ENCODE measurements at regions not wholly inside any gene's neighbourhood (a gene's known extent, or its start where the extent isn't known, plus 50 kb on each side); places are given as distances from the start of the nearest gene placed in this dataset.

- Mint-ChIP-seq H3K27ac (no peak overlapping the region), H3K27me3 (ENCODE audit: low read depth) (no peaks in the 10 kb centered on the region), H3K4me3 (no peak overlapping the region), H3K4me1 (ENCODE audit: low read depth) (no peaks in the 10 kb centered on the region), H3K9me3 (ENCODE audit: insufficient read depth) (no peaks in the 10 kb centered on the region), H3K36me3 (ENCODE audit: low read depth) (no peaks in the 10 kb centered on the region)
- ATAC-seq = no peak
- POLR2A ChIA-PET = no interaction called here
- no peak for DNase-seq
- CTCF ChIA-PET = no interaction called here
Observed at GRCh38 chr22:27467711-27468110, 333.8 kb downstream of the MN1 start.

- CTCF ChIA-PET = no interaction called here
- Mint-ChIP-seq H3K27me3 (ENCODE audit: low read depth) (no peaks in the 10 kb centered on the region), H3K36me3 (ENCODE audit: low read depth) (no peaks in the 10 kb centered on the region), H3K27ac (no peak overlapping the region), H3K4me3 (no peak overlapping the region), H3K9me3 (ENCODE audit: insufficient read depth) (no peaks in the 10 kb centered on the region), H3K4me1 (ENCODE audit: low read depth) (no peaks in the 10 kb centered on the region)
- ATAC-seq = no peak
- DNase-seq = no peak
- POLR2A ChIA-PET = no interaction called here
Observed at GRCh38 chr22:27468712-27469111, 332.8 kb downstream of the MN1 start.

DNA sequence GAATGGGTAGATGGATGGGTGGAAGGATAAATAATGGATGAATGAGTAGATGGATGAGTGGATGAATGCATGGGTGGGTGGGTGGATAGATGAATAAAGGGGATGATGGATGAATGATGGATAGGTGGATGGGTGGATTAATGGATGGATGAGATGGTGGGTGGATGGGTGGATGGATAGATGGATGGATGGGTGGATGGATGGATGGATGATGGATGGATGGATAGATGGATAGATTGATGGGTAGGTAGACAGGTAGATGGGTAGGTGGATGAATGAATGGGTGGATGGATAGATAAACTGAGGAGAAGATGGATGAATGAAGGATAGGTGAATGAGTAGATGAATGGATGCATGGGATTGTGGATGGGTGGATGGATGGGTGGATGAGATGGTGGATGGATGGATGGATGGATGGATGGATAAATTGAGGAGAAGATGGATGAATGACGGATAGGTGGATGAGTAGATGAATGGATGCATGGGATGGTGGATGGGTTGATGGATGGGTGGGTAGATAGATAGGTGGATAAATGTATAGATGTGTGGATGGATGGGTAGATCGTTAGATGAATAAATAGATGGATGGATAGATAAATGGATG is 331.3 kb downstream of the MN1 start:
- ChIA-PET POLR2A (no interaction called here), CTCF (no interaction called here)
- no peaks in the 10 kb centered on the region for H3K4me1 Mint-ChIP-seq (ENCODE audit: low read depth)
- no peaks in the 10 kb centered on the region for H3K27me3 Mint-ChIP-seq (ENCODE audit: low read depth)
- no peaks in the 10 kb centered on the region for H3K9me3 Mint-ChIP-seq (ENCODE audit: insufficient read depth)
- no peak for DNase-seq
- no peak overlapping the region for H3K27ac Mint-ChIP-seq
- H3K36me3 Mint-ChIP-seq (ENCODE audit: low read depth) = no peaks in the 10 kb centered on the region
- no peak for ATAC-seq
- no peak overlapping the region for H3K4me3 Mint-ChIP-seq

GRCh38 chr22:27472975-27473374 is 328.6 kb downstream of the MN1 start:
- ChIA-PET POLR2A (no interaction called here), CTCF (no interaction called here)
- H3K9me3 Mint-ChIP-seq (ENCODE audit: insufficient read depth) = no peaks in the 10 kb centered on the region
- no peak overlapping the region for H3K4me3 Mint-ChIP-seq
- DNase-seq = no peak
- no peak for ATAC-seq
- H3K4me1 Mint-ChIP-seq (ENCODE audit: low read depth) = no peaks in the 10 kb centered on the region
- H3K27me3 Mint-ChIP-seq (ENCODE audit: low read depth) = no peaks in the 10 kb centered on the region
- H3K36me3 Mint-ChIP-seq (ENCODE audit: low read depth) = no peaks in the 10 kb centered on the region
- no peak overlapping the region for H3K27ac Mint-ChIP-seq

- CTCF ChIA-PET = no interaction called here
Observed at GRCh38 chr22:27473533-27473932, 328.0 kb downstream of the MN1 start.

GRCh38 chr22:27474112-27474571 is 327.4 kb downstream of the MN1 start:
- ATAC-seq (no peak), DNase-seq (no peak)
- Mint-ChIP-seq H3K4me3 (no peak overlapping the region), H3K27ac (no peak overlapping the region), H3K4me1 (ENCODE audit: low read depth) (no peaks in the 10 kb centered on the region), H3K36me3 (ENCODE audit: low read depth) (no peaks in the 10 kb centered on the region), H3K9me3 (ENCODE audit: insufficient read depth) (no peaks in the 10 kb centered on the region), H3K27me3 (ENCODE audit: low read depth) (no peaks in the 10 kb centered on the region)
- CTCF ChIA-PET = no interaction called here
- POLR2A ChIA-PET = no interaction called here

More at GRCh38 chr22:27473533-27473932, 328.0 kb downstream of the MN1 start:
- POLR2A ChIA-PET = no interaction called here
- Mint-ChIP-seq H3K9me3 (ENCODE audit: insufficient read depth) (no peaks in the 10 kb centered on the region), H3K27me3 (ENCODE audit: low read depth) (no peaks in the 10 kb centered on the region), H3K36me3 (ENCODE audit: low read depth) (no peaks in the 10 kb centered on the region), H3K4me3 (no peak overlapping the region), H3K27ac (no peak overlapping the region), H3K4me1 (ENCODE audit: low read depth) (no peaks in the 10 kb centered on the region)
- DNase-seq = no peak
- ATAC-seq = no peak

DNA sequence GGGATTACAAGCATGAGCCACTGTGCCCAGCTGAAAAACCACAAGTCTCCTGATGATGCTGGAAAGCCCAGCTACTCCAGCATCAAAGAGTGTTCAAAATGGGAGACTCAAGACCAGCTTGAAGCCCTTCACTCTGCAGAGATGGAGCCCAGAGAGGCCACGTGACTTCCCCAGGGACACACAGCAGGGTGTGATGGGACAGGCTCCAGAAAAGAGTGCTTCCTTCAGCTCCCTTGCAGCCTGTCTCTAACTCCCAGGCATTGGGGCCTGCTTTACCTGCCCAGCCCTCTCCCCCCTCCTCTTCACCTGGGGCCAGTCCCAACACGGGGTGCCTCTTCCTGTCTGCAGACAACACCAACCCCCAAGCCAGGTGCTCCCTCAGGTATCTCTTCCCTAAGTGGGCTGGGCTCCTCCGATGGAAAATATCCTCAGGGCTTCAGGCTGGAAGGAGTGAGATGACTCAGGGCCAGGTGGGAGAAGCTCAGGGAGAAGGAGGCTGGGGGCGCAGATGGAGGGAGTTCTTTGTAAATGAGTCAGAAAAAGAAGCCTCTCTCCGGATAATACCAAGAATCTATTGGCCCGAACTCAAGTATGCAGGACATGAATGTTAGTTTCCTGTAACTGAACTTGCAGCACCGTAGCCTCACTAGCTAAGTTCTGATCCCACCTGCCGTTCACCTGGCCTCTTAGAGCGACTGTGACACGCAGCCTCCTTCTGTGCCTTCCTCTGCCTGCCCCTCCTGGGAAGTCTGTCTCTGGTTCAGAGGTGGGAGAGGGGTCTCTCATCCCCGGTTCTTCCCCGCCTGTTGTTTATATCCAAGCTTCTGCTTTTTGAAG is 326.6 kb downstream of the MN1 start:
- H3K27ac Mint-ChIP-seq = no peak overlapping the region
- H3K4me1 Mint-ChIP-seq (ENCODE audit: low read depth) = no peaks in the 10 kb centered on the region
- H3K4me3 Mint-ChIP-seq = no peak overlapping the region
- H3K27me3 Mint-ChIP-seq (ENCODE audit: low read depth) = no peaks in the 10 kb centered on the region
- no peak for DNase-seq
- H3K36me3 Mint-ChIP-seq (ENCODE audit: low read depth) = no peaks in the 10 kb centered on the region
- no peaks in the 10 kb centered on the region for H3K9me3 Mint-ChIP-seq (ENCODE audit: insufficient read depth)
- ChIA-PET CTCF (no interaction called here), POLR2A (no interaction called here)
- no peak for ATAC-seq

DNA sequence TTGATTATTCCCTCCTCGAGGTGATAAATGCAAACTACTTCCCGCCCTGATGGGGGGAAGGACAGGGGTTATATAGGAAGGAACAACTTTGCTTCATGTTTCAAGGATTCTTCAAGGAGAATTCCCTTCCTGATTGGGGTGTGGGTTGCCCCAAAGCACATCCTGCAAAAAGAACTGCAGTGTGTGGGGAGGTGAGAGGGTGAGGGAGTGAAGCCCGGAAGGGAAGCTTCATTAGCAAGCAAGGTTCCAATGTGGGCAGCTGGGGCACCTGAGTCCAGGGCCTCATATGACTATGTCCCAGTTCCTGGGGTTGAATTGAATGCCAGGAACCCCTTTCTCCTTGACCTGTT is 326.0 kb downstream of the MN1 start:
- CTCF ChIA-PET = no interaction called here
- no peak for ATAC-seq

GRCh38 chr22:27476318-27476717 is 325.2 kb downstream of the MN1 start:
- Mint-ChIP-seq H3K27ac (no peak overlapping the region), H3K27me3 (ENCODE audit: low read depth) (no peaks in the 10 kb centered on the region), H3K36me3 (ENCODE audit: low read depth) (no peaks in the 10 kb centered on the region), H3K9me3 (ENCODE audit: insufficient read depth) (no peaks in the 10 kb centered on the region), H3K4me1 (ENCODE audit: low read depth) (no peaks in the 10 kb centered on the region), H3K4me3 (no peak overlapping the region)
- POLR2A ChIA-PET = no interaction called here
- no peak for DNase-seq
- ATAC-seq = no peak
- CTCF ChIA-PET = no interaction called here

More for the DNA sequence above, 326.0 kb downstream of the MN1 start:
- no peak for DNase-seq
- Mint-ChIP-seq H3K4me1 (ENCODE audit: low read depth) (no peaks in the 10 kb centered on the region), H3K36me3 (ENCODE audit: low read depth) (no peaks in the 10 kb centered on the region), H3K4me3 (no peak overlapping the region), H3K9me3 (ENCODE audit: insufficient read depth) (no peaks in the 10 kb centered on the region), H3K27me3 (ENCODE audit: low read depth) (no peaks in the 10 kb centered on the region), H3K27ac (no peak overlapping the region)
- POLR2A ChIA-PET = no interaction called here

DNA sequence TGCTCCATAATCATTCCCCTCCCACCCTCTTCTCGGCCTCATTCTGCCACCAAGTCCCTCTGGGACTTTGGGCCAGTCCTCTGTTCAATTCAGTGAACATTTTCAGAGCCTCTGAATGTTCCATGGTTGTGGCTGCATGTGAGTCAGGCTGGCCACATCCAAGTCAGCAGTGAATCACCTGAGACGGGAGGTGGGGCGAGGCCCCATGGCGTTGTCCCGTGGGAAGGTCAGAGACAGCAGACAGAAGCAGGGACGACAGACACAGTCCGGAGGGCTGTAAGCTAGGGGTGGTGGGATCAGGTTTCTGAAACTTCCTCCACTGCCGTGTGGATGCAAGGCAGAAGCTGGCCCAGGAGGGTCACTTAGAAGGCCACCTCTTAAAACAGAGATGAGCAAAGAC is 324.8 kb downstream of the MN1 start:
- POLR2A ChIA-PET = no interaction called here
- Mint-ChIP-seq H3K9me3 (ENCODE audit: insufficient read depth) (no peaks in the 10 kb centered on the region), H3K4me1 (ENCODE audit: low read depth) (no peaks in the 10 kb centered on the region), H3K27ac (no peak overlapping the region), H3K4me3 (no peak overlapping the region), H3K27me3 (ENCODE audit: low read depth) (no peaks in the 10 kb centered on the region), H3K36me3 (ENCODE audit: low read depth) (no peaks in the 10 kb centered on the region)
- ATAC-seq (no peak), DNase-seq (no peak)
- CTCF ChIA-PET = no interaction called here

GRCh38 chr22:27477171-27477570 is 324.4 kb downstream of the MN1 start:
- H3K9me3 Mint-ChIP-seq (ENCODE audit: insufficient read depth) = no peaks in the 10 kb centered on the region
- no peaks in the 10 kb centered on the region for H3K36me3 Mint-ChIP-seq (ENCODE audit: low read depth)
- no peak for DNase-seq
- ChIA-PET POLR2A (no interaction called here), CTCF (no interaction called here)
- no peak overlapping the region for H3K4me3 Mint-ChIP-seq
- no peak for ATAC-seq
- no peaks in the 10 kb centered on the region for H3K27me3 Mint-ChIP-seq (ENCODE audit: low read depth)
- H3K4me1 Mint-ChIP-seq (ENCODE audit: low read depth) = no peaks in the 10 kb centered on the region
- H3K27ac Mint-ChIP-seq = no peak overlapping the region

- ATAC-seq (no peak), DNase-seq (no peak)
- ChIA-PET CTCF (no interaction called here), POLR2A (no interaction called here)
- Mint-ChIP-seq H3K27ac (no peak overlapping the region), H3K36me3 (ENCODE audit: low read depth) (no peaks in the 10 kb centered on the region), H3K27me3 (ENCODE audit: low read depth) (no peaks in the 10 kb centered on the region), H3K4me3 (no peak overlapping the region), H3K4me1 (ENCODE audit: low read depth) (no peaks in the 10 kb centered on the region), H3K9me3 (ENCODE audit: insufficient read depth) (no peaks in the 10 kb centered on the region)
Observed at GRCh38 chr22:27480487-27480886, 321.1 kb downstream of the MN1 start.

GRCh38 chr22:27482402-27482801 is 319.2 kb downstream of the MN1 start:
- Mint-ChIP-seq H3K36me3 (ENCODE audit: low read depth) (no peaks in the 10 kb centered on the region), H3K27me3 (ENCODE audit: low read depth) (no peaks in the 10 kb centered on the region), H3K4me1 (ENCODE audit: low read depth) (no peaks in the 10 kb centered on the region), H3K9me3 (ENCODE audit: insufficient read depth) (no peaks in the 10 kb centered on the region), H3K27ac (no peak overlapping the region), H3K4me3 (no peak overlapping the region)
- no peak for DNase-seq
- CTCF ChIA-PET = no interaction called here
- POLR2A ChIA-PET = no interaction called here
- ATAC-seq = no peak
